Fibroblast of peridontal ligament (primary cell): ENCODE measurements at regions not wholly inside any gene's neighbourhood (a gene's known extent, or its start where the extent isn't known, plus 50 kb on each side); places are given as distances from the start of the nearest gene placed in this dataset.
"Not testable (repeated sequence)": the region's sequence is repeated elsewhere in the genome, so short reads cannot be mapped to it uniquely, and the experiment has no call there.

Source experiments
- DNase-seq: peaks from one replicate; pipeline ENCODE4 v3.0.0-alpha.2; 2010; ENCODE audit errors: extremely low read depth

- no peak for DNase-seq
Measured at GRCh38 chr1:5634893-5635292, 357.3 kb downstream of the NPHP4 start.

GRCh38 chr1:5632814-5633213 is 359.4 kb downstream of the NPHP4 start:
- no peak for DNase-seq

GRCh38 chr1:5632224-5632623 is 360.0 kb downstream of the NPHP4 start:
- DNase-seq = no peak

GRCh38 chr1:5628416-5628815 is 363.8 kb downstream of the NPHP4 start:
- DNase-seq = no peak

GRCh38 chr1:5623399-5623798 is 368.8 kb downstream of the NPHP4 start:
- no peak for DNase-seq

- no peak for DNase-seq
Measured at GRCh38 chr1:5622412-5622811, 369.8 kb downstream of the NPHP4 start.

GRCh38 chr1:5621692-5622091 is 370.5 kb downstream of the NPHP4 start:
- no peak for DNase-seq

GRCh38 chr1:5620997-5621396 is 371.2 kb downstream of the NPHP4 start:
- DNase-seq = no peak

GRCh38 chr1:5620418-5620817 is 371.8 kb downstream of the NPHP4 start:
- no peak for DNase-seq

GRCh38 chr1:5619469-5619868 is 372.8 kb downstream of the NPHP4 start:
- DNase-seq = no peak

- DNase-seq = no peak
Measured at GRCh38 chr1:5617546-5617945, 374.7 kb downstream of the NPHP4 start.

- no peak for DNase-seq
Measured at GRCh38 chr1:5617179-5617520, 375.1 kb downstream of the NPHP4 start.

- DNase-seq = no peak
Measured at GRCh38 chr1:5616366-5617178, 375.7 kb downstream of the NPHP4 start.

- DNase-seq = no peak
Measured at GRCh38 chr1:5615076-5615475, 377.1 kb downstream of the NPHP4 start.

- DNase-seq = no peak
Measured at GRCh38 chr1:5613900-5614299, 378.3 kb downstream of the NPHP4 start.

- DNase-seq = no peak
Measured at GRCh38 chr1:5611851-5612250, 380.4 kb downstream of the NPHP4 start.

- DNase-seq = no peak
Measured at GRCh38 chr1:5611431-5611830, 380.8 kb downstream of the NPHP4 start.

- no peak for DNase-seq
Measured at GRCh38 chr1:5610432-5610831, 381.8 kb downstream of the NPHP4 start.

GRCh38 chr1:5603353-5604104 is 388.7 kb downstream of the NPHP4 start:
- DNase-seq = no peak

- not testable (repeated sequence) for DNase-seq
Measured at GRCh38 chr1:5602718-5603117, 389.5 kb downstream of the NPHP4 start.

- DNase-seq = no peak
Measured at GRCh38 chr1:5601516-5601915, 390.7 kb downstream of the NPHP4 start.

- no peak for DNase-seq
Measured at GRCh38 chr1:5599541-5599940, 392.7 kb downstream of the NPHP4 start.

- DNase-seq = no peak
Measured at GRCh38 chr1:5598824-5599395, 393.3 kb downstream of the NPHP4 start.
